ENCODE measurements at regions not wholly inside any gene's neighbourhood (a gene's known extent, or its start where the extent isn't known, plus 50 kb on each side); places are given as distances from the start of the nearest gene placed in this dataset.
A peak's percentile ranks its signal among the peaks of the same experiment; 100 is the strongest.

DNA sequence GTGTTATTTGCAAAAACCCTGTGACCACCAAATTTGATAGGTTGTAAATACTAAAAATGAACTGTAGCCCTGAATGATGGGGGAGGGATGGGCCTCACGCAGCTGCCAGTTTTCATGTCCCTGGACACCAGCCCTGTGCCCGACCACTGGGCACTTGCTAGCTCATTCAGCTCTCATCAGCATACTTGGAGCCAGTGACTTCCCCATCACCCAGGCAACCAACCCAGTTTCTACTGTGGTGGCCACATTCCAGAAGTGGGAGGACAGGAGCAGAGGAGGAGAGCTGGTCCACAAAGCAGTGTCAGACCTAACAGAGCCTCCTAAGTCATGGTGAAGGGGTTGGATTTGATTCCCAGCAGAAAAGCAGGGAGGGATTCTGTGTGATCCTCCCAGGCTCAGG lies 128.2 kb downstream of the CPEB2 start:
- no peak for FAIRE-seq
- DNase-seq (ENCODE audit: insufficient read length, low spot score): no peak
- TF ChIP-seq POLR2A (IDR thresholded peaks at IDR 0.05; ENCODE audit: low read depth, low read length): no peak

DNA sequence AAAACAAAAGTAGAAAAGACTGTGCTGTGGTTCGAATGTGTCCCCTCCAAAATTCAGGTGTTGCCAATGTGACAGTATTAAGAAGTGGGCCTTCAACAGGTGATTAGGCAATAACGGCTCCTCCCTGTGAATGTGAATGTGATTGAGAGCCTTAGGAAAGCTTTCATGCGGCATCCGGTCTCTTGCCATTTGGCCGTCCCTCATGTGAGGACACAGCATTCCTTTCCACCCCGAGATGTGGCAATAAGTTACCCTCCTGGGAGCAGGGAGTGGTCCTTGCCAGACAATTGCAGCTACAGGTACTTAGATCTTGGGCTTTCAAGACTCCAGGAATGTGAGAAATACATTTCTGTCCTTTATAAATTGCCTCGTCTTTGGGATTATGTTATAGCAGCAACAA lies 129.3 kb downstream of the CPEB2 start:
- TF ChIP-seq POLR2A (IDR thresholded peaks at IDR 0.05; ENCODE audit: low read depth, low read length): no peak
- FAIRE-seq (no peak), DNase-seq (ENCODE audit: insufficient read length, low spot score) (no peak)

DNA sequence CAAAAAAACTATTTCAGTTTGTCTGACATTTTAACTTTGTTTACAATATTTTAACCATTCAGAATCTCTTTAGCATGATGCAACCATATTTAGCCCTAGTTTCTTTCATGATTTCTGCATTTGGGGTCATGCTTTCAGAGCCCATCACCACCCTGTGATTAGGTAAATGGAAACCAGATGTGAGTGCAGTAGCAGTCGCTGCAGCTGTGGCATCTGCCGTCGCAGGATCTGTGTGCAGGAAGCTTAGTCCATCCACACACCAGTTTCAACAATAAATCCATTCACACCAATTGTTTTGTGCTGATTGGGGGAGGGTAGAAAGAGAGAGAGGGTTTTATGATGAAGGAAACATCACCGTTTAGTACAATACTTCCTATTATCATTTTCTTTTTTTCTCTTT lies 130.5 kb downstream of the CPEB2 start:
- TF ChIP-seq POLR2A (IDR thresholded peaks at IDR 0.05; ENCODE audit: low read depth, low read length): no peak
- FAIRE-seq: no peak
- no peak for DNase-seq (ENCODE audit: insufficient read length, low spot score)

DNA sequence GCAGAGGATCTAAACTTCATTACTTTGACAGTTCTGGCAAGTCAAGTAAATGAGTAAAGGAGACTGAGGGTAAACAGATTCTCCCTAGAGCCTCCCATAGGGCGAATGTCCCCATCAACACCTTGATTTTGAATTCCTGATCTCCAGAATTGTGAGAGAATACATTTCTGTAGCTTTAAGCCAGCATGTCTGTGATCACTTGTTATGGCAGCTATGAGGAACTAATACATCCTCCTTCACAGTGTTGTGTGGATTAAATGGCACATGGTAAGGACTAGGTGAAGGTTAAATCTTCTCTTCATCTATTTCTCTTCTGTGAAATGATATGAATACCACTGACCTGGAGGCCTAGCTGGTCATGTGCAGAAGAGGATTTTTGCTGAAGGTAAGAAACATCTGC lies 137.3 kb downstream of the CPEB2 start:
- no peak for TF ChIP-seq POLR2A (IDR thresholded peaks at IDR 0.05; ENCODE audit: low read depth, low read length)
- FAIRE-seq (no peak), DNase-seq (ENCODE audit: insufficient read length, low spot score) (no peak)

DNA sequence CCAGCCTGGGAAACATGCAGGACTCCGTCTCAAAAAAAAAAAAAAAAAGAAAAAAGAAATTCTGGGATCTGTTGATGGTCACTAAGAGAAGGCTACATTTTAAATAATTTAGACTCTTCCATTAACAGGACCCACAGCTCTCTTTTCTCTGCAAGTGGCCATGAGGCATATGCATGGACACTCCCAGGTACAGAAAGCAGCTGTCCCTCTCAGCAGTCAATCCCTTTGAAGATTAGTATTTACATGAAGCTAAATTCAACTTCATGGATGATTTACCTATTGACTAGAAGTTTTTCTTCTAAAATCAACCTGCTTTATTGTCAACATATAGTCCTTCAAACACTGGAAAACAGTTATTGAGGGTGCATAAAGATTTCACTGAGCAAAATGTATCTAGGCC lies 139.9 kb downstream of the CPEB2 start:
- no peak for FAIRE-seq
- no peak for TF ChIP-seq POLR2A (IDR thresholded peaks at IDR 0.05; ENCODE audit: low read depth, low read length)
- no peak for DNase-seq (ENCODE audit: insufficient read length, low spot score)

DNA sequence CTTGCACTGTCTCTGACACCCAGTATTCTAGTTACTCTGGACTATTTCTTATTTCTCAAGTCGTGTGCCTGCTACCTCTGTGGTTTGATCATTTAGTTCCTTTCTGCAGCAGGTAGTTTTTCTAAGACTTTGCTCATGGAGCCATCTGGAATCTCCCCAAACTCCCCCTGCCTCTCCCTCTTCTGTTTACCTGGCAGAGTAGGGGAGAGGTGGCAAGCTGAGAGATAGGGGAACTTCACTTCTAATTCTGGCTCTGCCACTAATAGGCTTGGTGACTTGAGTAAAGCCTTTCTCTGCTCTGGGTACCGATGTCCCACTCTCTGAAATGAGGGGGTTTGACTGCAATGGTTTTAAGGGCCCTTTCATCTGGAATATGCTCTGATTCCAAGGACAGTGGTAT lies 141.3 kb downstream of the CPEB2 start:
- no peak for FAIRE-seq
- TF ChIP-seq POLR2A (IDR thresholded peaks at IDR 0.05; ENCODE audit: low read depth, low read length): no peak
- DNase-seq (ENCODE audit: insufficient read length, low spot score): no peak

DNA sequence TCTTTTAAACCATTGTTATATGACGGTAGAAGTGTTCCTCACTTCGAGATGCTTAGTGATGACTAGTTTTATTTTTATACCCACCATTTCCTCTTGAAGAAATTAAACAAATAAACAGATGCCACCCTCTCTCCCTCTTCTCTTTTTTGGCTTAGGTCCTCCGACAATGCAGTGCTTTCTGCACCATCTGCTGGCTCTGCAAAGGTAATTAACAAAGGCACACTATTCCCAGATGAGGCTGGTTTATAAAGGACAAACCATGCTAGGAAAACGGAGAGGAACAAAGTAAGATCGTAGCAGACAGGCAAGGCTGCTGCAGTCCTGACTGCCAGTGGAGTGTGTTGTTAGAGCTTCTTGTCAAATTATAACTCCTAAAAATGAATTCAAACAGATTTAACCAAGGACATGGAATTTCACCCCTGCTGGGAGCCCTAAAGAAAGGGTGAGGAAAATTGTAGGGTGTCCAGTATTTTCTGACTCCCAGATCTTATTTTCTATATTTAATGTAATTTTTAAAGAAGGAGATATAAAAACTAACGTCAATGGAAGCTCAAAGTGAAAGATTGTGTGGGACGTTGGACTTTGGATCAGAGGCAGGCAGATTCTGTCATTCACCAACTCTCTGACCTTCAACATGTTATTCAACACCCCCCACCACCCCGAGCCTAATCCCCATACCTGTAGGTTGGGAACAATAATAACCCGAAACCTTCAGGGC lies 142.1 kb downstream of the CPEB2 start:
- no peak for TF ChIP-seq POLR2A (IDR thresholded peaks at IDR 0.05; ENCODE audit: low read depth, low read length)
- DNase-seq (ENCODE audit: insufficient read length, low spot score) (no peak), FAIRE-seq (no peak)

DNA sequence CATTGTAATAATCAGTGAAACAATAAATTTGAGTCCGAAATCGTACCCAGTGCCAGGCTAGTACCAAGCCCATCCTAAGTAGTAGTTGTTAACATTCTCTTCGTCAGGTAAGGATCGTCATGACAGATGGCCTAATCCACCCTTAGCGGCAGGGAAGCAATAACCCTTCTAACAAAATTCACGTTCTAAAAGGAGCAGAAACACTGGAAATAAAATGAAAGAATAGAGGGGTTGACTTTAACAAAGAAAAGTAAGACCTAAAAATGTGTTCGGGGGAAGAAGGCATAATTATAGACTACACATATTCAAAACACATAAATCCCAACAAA lies 142.7 kb downstream of the CPEB2 start:
- TF ChIP-seq POLR2A (IDR thresholded peaks at IDR 0.05; ENCODE audit: low read depth, low read length): no peak
- no peak for FAIRE-seq
- DNase-seq (ENCODE audit: insufficient read length, low spot score): no peak

DNA sequence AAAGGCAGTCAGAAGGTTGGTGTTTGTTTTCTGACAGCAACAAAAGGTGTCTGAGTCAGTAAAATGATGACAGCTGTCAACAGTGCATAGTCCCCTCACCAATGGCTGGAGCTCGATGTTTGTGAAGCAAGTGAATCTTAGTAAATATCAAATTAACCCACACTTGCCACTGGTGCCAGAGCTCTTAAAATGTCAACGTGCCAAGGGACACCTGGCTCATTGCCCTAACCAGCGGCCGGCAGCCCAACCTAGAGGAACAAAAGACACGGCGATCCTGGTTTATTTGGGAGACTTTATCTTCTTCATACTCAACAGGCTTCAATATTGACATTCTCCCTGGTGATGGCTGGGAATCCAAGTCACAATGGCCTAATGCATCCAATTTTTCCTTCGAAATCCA lies 143.4 kb downstream of the CPEB2 start:
- TF ChIP-seq POLR2A (IDR thresholded peaks at IDR 0.05; ENCODE audit: low read depth, low read length): no peak
- DNase-seq (ENCODE audit: insufficient read length, low spot score) (no peak), FAIRE-seq (no peak)

DNA sequence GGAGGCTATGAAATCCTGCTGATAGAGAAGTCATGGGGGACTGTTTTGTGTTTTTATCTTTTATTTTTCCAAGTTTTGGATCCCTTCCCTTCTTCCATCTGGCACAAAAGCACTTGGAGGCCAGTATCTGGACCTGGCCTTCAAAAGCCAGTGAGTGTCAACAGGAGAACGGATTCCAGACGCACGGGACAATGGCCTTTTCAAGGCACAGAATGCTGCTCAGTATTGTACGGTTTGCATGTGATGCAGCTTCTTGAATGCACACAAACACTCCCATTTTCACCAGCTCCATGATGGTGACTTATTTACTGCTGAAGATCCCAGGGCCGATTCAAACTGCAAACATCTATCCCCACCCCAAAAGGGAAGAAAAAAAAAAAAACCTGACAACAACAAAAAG lies 145.4 kb downstream of the CPEB2 start:
- FAIRE-seq (no peak), DNase-seq (ENCODE audit: insufficient read length, low spot score) (no peak)
- TF ChIP-seq POLR2A (IDR thresholded peaks at IDR 0.05; ENCODE audit: low read depth, low read length): no peak

DNA sequence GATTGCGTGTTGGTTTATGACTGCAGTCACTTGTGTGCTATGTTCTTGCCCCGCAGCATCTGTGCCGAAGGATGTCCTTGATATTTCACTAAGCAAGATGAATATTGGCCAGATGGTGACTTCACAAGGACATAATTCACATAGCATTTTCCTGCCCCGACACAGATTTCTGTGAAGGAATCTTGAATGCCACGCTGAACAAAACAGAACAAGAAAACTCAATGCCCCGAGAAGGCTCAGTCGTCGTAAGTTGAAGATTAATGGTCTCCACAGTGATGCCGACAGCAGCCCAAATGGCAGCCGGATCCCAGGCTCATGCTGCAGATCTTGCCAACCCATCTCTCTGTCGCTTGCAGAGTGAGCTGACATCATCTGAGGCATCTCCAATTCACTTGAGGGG lies 145.9 kb downstream of the CPEB2 start:
- no peak for FAIRE-seq
- TF ChIP-seq POLR2A (IDR thresholded peaks at IDR 0.05; ENCODE audit: low read depth, low read length): no peak
- DNase-seq (ENCODE audit: insufficient read length, low spot score): no peak

DNA sequence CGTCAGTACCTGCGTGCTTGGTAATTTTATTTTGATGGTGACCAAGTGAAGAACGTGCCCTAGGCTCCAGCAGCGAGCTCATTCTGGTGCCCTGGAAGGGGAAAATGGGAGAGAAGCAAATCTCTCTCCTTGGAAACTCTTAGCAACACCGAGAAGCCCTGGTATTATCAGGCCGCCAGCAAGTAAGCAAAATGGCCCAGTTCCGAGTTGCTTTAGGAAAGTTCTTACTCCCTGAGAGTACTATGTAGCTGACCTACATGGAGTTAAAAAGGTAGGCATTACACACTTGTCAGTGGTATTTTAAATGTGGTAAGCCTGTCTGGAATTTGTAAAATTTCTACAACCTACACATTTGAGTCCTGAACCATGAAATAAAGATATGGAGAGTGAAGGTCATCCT lies 146.4 kb downstream of the CPEB2 start:
- no peak for TF ChIP-seq POLR2A (IDR thresholded peaks at IDR 0.05; ENCODE audit: low read depth, low read length)
- no peak for FAIRE-seq
- no peak for DNase-seq (ENCODE audit: insufficient read length, low spot score)

DNA sequence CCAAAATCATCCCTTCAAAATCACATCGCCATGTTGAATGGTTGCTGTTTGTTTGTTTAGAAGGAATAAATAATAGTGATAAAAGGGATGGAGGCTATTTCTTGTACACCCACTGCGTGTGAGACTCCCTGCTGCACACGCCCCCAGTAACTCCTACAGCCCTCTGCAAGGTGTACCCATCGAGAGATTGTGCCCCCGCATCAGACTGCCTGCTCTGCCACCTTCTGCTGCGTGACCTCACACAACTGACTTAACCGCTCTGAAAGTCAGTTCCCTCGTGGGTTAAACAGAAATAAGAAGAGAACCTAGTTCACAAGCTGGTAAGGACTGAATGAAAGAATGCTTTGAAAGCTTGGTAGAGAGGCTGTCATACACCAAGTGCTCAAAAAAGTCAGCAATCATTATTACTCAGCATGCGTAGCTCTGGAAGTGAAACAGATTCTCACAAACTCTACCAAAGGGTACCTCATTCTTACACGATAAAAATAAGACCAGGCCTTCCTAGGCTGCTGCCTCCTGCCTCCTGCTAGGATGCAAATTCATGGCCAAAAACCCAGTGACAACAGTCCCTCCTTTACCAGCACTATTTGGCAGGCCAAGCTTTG lies 147.1 kb downstream of the CPEB2 start:
- no peak for TF ChIP-seq POLR2A (IDR thresholded peaks at IDR 0.05; ENCODE audit: low read depth, low read length)
- FAIRE-seq (no peak), DNase-seq (ENCODE audit: insufficient read length, low spot score) (no peak)

DNA sequence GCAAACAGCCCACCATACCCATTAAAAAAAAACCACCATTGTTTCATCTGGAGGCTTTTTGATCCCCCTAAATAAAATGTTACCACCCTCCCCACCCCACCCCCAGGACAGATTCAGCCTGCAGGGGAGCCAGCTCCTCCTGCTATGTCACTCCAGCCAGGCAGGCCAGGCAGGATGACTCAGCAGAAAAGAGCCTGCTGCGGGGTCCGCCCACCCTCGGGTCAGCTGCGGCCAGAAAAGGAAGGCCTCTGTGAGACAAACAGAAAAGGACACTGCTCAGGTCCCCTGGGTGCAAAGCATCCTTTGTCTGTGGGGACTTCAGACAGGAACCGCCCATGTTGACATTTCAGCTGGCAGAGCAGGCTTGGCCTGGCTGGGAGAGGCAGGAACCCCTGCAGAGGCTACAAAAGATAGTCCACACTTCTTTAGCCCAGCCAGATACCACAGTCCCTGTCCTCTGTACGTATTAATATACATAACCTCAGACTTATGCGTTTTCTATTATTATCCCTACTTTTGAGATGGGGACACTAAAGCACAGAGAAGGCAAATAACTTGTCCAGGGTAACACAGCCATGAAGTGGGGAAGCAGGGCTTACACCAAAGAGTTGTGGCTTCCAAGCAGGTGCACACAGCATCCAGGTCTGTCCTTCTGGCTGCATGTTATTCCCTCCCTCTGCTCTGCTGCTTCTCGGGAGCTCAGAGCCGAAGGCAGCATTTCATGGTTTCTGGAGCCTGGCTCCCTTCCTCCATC lies 147.7 kb downstream of the CPEB2 start:
- TF ChIP-seq POLR2A (IDR thresholded peaks at IDR 0.05; ENCODE audit: low read depth, low read length): no peak
- FAIRE-seq (no peak), DNase-seq (ENCODE audit: insufficient read length, low spot score) (peak; percentile 55)

DNA sequence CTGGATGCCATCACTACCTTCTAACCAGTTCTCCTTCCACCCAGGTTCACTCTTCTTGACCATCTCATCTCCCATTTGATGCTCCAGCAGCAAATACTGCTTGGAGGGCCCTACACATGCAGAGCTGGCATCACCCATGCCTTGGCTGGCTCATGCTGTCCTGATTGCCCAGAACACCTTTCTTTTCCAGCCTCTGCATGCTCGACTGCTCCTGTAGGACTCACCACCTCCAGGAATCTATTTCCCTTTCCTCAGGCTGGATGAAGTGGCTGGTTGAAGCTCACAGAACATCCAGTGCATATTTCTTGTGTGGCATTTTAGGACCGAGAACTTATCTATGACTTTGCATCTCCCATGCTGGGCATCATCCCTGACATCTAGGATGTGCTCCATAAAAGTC lies 148.3 kb downstream of the CPEB2 start:
- FAIRE-seq: no peak
- TF ChIP-seq POLR2A (IDR thresholded peaks at IDR 0.05; ENCODE audit: low read depth, low read length): no peak
- no peak for DNase-seq (ENCODE audit: insufficient read length, low spot score)
